ENCODE measurements at regions not wholly inside any gene's neighbourhood (a gene's known extent, or its start where the extent isn't known, plus 50 kb on each side); places are given as distances from the start of the nearest gene placed in this dataset.

DNA sequence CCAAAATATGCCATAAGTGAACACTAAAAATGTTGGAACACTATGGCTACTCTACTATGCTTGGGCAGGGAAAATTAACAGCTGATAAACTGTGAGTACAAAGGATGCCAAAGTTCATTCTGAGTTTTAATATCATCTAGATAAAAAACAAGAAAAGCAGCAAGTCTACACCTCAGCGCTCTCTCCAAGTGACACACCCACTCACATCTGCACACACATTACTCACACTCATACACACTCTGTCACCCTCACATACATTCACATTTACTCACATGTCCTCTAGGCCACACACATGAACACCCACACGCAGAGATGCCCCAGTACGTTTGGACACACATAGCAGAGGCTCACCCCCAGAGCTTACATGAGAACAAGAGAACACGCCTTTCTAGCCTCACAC, 87.3 kb upstream of the RAB4A start:
- TF ChIP-seq, protein P1, sequence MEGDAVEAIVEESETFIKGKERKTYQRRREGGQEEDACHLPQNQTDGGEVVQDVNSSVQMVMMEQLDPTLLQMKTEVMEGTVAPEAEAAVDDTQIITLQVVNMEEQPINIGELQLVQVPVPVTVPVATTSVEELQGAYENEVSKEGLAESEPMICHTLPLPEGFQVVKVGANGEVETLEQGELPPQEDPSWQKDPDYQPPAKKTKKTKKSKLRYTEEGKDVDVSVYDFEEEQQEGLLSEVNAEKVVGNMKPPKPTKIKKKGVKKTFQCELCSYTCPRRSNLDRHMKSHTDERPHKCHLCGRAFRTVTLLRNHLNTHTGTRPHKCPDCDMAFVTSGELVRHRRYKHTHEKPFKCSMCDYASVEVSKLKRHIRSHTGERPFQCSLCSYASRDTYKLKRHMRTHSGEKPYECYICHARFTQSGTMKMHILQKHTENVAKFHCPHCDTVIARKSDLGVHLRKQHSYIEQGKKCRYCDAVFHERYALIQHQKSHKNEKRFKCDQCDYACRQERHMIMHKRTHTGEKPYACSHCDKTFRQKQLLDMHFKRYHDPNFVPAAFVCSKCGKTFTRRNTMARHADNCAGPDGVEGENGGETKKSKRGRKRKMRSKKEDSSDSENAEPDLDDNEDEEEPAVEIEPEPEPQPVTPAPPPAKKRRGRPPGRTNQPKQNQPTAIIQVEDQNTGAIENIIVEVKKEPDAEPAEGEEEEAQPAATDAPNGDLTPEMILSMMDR (IDR thresholded peaks at IDR 0.05), result no peak
- TF ChIP-seq POLR2A (IDR thresholded peaks at IDR 0.05), result no peak
